ENCODE measurements at regions not wholly inside any gene's neighbourhood (a gene's known extent, or its start where the extent isn't known, plus 50 kb on each side); places are given as distances from the start of the nearest gene placed in this dataset.

DNA sequence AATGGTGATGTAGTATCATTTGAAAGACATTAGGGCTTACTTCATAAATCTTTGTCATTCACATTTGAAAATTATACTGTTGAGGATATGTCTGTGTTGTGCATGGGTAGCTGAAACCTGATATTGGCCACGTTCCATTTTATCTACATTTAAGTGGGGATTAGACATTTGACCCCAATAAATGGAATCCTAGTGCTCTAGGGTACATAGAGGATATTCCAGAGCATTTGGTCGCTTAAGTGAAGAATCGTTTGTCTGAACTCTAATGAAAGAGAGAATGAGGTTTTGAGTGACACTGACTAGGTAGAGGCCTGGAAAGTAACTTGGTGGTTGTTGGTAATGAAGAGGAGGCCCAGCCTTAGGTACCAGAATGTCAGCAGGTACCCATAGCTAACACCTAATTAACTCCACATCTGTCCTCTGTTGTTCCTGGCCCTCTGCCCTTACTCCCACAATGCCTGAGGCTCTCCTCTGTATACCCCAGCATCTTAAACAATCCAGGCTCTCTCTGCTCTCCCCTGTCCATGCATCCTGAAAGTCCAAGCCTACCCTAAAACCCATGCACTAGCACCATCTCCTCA is 299.5 kb upstream of the KLF3 start:
- TF ChIP-seq CTCF (IDR thresholded peaks at IDR 0.05; ENCODE audit: insufficient read depth, low read length): no peak
- DNase-seq (ENCODE audit: low read depth): no peak
- no peak overlapping the region for H3K4me3 ChIP-seq (ENCODE audit: low read depth, low read length)

DNA sequence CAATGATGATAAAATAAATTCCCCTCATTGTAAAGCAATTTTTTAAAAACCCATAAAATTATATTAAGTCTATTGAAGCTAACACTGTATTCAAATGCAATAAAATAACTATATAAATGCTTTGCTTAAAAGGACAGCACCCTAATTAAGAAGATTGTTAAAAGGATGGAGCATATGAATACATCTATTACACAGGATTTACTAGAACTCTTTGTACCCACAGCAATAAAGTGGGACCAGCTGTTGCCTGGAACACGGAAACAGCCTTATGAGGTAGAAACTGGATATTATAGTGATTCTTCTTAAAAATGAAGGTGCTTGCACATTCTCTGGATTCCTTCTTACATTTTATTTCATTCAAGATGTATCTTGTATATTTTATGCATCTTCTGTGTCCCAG is 298.7 kb upstream of the KLF3 start:
- DNase-seq (ENCODE audit: low read depth): no peak
- TF ChIP-seq CTCF (IDR thresholded peaks at IDR 0.05; ENCODE audit: insufficient read depth, low read length): no peak

DNA sequence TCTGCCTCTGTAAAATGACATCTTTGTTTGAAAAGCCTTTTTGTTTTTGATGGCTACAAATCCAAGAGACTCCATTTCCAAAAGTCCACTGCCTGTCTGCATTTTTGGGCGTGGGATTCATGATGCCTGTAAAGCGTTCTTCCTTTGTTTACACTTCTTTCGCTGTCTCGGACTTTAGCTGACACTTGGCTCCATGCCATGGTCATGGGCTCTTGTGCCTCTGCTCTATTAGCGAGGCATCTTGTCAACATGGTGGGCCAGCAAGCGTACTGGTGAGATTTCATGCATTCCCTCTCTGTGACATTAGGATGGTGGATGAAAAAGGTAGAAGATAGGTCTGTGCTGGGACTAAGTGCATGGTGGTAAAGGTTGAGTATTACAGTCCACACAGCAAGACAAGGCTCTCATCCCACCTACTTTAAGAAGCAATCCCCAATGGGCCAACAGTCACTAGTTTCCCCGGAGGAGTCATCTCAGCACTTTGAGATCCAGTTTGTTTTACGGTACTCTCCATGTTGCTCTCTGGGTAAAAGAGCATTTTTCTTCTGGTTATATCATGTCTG is 298.2 kb upstream of the KLF3 start:
- no peak for DNase-seq (ENCODE audit: low read depth)
- no peak overlapping the region for H3K4me3 ChIP-seq (ENCODE audit: low read depth, low read length)
- TF ChIP-seq CTCF (IDR thresholded peaks at IDR 0.05; ENCODE audit: insufficient read depth, low read length): no peak

More for the DNA sequence above, 298.7 kb upstream of the KLF3 start:
- no peak overlapping the region for H3K4me3 ChIP-seq (ENCODE audit: low read depth, low read length)

DNA sequence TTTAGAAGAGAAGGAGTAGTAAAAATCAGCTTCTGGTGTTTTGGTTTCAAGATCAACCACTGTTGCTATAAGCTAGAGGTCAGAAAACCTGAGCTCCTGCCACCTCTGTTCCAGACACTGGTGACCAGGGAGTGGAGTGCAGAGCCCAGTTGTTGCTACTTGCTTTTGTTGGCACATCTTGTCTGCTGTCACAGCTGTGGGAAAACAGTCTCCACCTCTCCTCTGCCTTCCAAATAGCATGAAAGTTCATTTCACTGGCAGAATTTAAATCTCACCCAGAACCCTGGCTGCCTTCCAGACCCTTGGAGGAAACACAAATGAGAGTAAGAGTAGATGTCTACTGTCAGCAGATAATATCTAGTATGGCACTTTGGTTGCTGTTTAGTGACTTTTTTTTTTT is 297.5 kb upstream of the KLF3 start:
- no peak overlapping the region for H3K4me3 ChIP-seq (ENCODE audit: low read depth, low read length)
- DNase-seq (ENCODE audit: low read depth): peak; percentile 70
- no peak for TF ChIP-seq CTCF (IDR thresholded peaks at IDR 0.05; ENCODE audit: insufficient read depth, low read length)

GRCh38 chr4:38366997-38367396 is 297.0 kb upstream of the KLF3 start:
- no peak overlapping the region for H3K4me3 ChIP-seq (ENCODE audit: low read depth, low read length)
- no peak for TF ChIP-seq CTCF (IDR thresholded peaks at IDR 0.05; ENCODE audit: insufficient read depth, low read length)

GRCh38 chr4:38367642-38368174 is 296.3 kb upstream of the KLF3 start:
- no peak for DNase-seq (ENCODE audit: low read depth)
- H3K4me3 ChIP-seq (ENCODE audit: low read depth, low read length): no peak overlapping the region
- no peak for TF ChIP-seq CTCF (IDR thresholded peaks at IDR 0.05; ENCODE audit: insufficient read depth, low read length)

More at GRCh38 chr4:38366997-38367396, 297.0 kb upstream of the KLF3 start:
- DNase-seq (ENCODE audit: low read depth): no peak
